Right lobe of liver (tissue), 4 donors: ENCODE measurements at regions not wholly inside any gene's neighbourhood (a gene's known extent, or its start where the extent isn't known, plus 50 kb on each side); places are given as distances from the start of the nearest gene placed in this dataset.

Source experiments
- POLR2A ChIP-seq: fragments of 450-650 bp; IDR thresholded peaks from one replicate; pipeline ENCODE4 v1.6.1; 2017; ENCODE audit warnings: antibody characterized with exemption, mild to moderate bottlenecking
- TF ChIP-seq, protein P1 (sequence below), 4 donors: fragments of 200-600 bp in 3 of 4; fragments of 450-650 bp in 1 of 4; IDR thresholded peaks; one replicate each; pipeline versions ENCODE4 v1.5.1 to v1.8.0; 2016 to 2022; ENCODE audit warnings: antibody characterized with exemption in 4 of 4, mild to moderate bottlenecking in 2 of 4
- donor health status: DM: no; HTN: no; CAD: no.
- donor health status: DM: no; HTN: no; CAD: no.
- donor health status: DM: no; HTN: yes; CAD: no.

DNA sequence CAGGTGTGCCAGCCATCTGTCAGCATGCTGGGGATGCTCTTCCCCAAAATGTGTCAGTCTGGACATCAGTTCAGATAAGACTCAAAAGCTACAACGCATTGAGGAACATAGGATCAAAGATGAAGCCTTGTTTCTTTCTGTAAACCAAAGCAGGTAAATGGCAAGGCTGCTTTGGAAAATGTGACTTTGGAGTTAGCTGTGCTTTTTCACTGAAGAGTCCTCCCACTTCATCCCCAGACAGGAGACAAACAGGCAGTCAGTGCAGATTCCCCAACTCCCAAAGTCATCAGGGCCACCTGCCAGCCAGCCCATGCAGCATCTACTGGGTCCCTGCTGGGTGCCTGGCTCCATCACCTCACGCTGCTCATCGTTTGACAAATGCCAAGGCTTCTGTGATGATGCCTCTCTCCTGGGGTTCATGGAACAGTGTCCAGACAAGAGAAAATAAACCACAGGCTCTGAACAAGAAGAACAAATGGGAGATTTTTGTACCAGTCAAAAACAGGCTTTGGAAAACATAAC lies 205.0 kb upstream of the BTBD3 start:
- no peak for TF ChIP-seq POLR2A
- TF ChIP-seq, protein P1, sequence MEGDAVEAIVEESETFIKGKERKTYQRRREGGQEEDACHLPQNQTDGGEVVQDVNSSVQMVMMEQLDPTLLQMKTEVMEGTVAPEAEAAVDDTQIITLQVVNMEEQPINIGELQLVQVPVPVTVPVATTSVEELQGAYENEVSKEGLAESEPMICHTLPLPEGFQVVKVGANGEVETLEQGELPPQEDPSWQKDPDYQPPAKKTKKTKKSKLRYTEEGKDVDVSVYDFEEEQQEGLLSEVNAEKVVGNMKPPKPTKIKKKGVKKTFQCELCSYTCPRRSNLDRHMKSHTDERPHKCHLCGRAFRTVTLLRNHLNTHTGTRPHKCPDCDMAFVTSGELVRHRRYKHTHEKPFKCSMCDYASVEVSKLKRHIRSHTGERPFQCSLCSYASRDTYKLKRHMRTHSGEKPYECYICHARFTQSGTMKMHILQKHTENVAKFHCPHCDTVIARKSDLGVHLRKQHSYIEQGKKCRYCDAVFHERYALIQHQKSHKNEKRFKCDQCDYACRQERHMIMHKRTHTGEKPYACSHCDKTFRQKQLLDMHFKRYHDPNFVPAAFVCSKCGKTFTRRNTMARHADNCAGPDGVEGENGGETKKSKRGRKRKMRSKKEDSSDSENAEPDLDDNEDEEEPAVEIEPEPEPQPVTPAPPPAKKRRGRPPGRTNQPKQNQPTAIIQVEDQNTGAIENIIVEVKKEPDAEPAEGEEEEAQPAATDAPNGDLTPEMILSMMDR (IDR thresholded peaks at IDR 0.05), result no peak
